ENCODE measurements at regions not wholly inside any gene's neighbourhood (a gene's known extent, or its start where the extent isn't known, plus 50 kb on each side); places are given as distances from the start of the nearest gene placed in this dataset.

- TF ChIP-seq, protein P1, sequence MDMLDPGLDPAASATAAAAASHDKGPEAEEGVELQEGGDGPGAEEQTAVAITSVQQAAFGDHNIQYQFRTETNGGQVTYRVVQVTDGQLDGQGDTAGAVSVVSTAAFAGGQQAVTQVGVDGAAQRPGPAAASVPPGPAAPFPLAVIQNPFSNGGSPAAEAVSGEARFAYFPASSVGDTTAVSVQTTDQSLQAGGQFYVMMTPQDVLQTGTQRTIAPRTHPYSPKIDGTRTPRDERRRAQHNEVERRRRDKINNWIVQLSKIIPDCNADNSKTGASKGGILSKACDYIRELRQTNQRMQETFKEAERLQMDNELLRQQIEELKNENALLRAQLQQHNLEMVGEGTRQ (IDR thresholded peaks at IDR 0.05; ENCODE audit: low read depth, low read length), result no peak
- TF ChIP-seq, protein P2, sequence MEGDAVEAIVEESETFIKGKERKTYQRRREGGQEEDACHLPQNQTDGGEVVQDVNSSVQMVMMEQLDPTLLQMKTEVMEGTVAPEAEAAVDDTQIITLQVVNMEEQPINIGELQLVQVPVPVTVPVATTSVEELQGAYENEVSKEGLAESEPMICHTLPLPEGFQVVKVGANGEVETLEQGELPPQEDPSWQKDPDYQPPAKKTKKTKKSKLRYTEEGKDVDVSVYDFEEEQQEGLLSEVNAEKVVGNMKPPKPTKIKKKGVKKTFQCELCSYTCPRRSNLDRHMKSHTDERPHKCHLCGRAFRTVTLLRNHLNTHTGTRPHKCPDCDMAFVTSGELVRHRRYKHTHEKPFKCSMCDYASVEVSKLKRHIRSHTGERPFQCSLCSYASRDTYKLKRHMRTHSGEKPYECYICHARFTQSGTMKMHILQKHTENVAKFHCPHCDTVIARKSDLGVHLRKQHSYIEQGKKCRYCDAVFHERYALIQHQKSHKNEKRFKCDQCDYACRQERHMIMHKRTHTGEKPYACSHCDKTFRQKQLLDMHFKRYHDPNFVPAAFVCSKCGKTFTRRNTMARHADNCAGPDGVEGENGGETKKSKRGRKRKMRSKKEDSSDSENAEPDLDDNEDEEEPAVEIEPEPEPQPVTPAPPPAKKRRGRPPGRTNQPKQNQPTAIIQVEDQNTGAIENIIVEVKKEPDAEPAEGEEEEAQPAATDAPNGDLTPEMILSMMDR (conservative IDR thresholded peaks at IDR 0.05; ENCODE audit: low read depth, low read length), result no peak
- TF ChIP-seq RCOR1 (IDR thresholded peaks at IDR 0.05; ENCODE audit: insufficient replicate concordance, low read length) (no peak), FOS (IDR thresholded peaks at IDR 0.05; ENCODE audit: low read depth, low read length) (no peak), RFX5 (IDR thresholded peaks at IDR 0.05; ENCODE audit: low read depth, low read length) (no peak)
Observed at GRCh38 chr10:10662716-10663408, 354.8 kb upstream of the CELF2 start.

All from IMR-90 (cell line).